ENCODE measurements at regions not wholly inside any gene's neighbourhood (a gene's known extent, or its start where the extent isn't known, plus 50 kb on each side); places are given as distances from the start of the nearest gene placed in this dataset.

GRCh38 chr6:101302593-101302992 lies 90.9 kb upstream of the GRIK2 start:
- Mint-ChIP-seq H3K9me3 (ENCODE audit: insufficient read depth) (peaks cover 12% of the 10 kb centered on the region), H3K4me3 (no peak overlapping the region), H3K27me3 (no peaks in the 10 kb centered on the region), H3K4me1 (no peaks in the 10 kb centered on the region), H3K27ac (no peak overlapping the region)
- TF ChIP-seq EZH2 (IDR thresholded peaks at IDR 0.05; ENCODE audit: borderline replicate concordance, insufficient read depth, low read depth, low read length, poor library complexity, severe bottlenecking): no peak
- no peak overlapping the region for H2AFZ ChIP-seq (ENCODE audit: insufficient read depth, low read depth, low read length, poor library complexity, severe bottlenecking)
- no peak for DNase-seq
- H3K36me3 ChIP-seq (replicated peaks in 1 of 2; ENCODE audit: control extremely low read depth in 1 of 2, control insufficient read depth in 1 of 2, extremely low read depth in 1 of 2, insufficient read depth in 2 of 2, low read length in 1 of 2): no peaks in the 10 kb centered on the region
- H3K4me2 ChIP-seq (replicated peaks; ENCODE audit: low read depth, low read length, poor library complexity, severe bottlenecking): no peak overlapping the region
- ChIA-PET CTCF (no interaction called here), POLR2A (no interaction called here)
- no peaks in the 10 kb centered on the region for H3K4me1 ChIP-seq (ENCODE audit: control insufficient read depth in 2 of 2, insufficient read depth in 2 of 2, low read length in 2 of 2)
- no peaks in the 10 kb centered on the region for H3K9me3 ChIP-seq (ENCODE audit: control extremely low read depth in 1 of 3, control insufficient read depth in 2 of 3, insufficient read depth in 1 of 3, low read length in 2 of 3)
- no peaks in the 10 kb centered on the region for H4K20me1 ChIP-seq (ENCODE audit: control insufficient read depth, insufficient read depth, low read length, poor library complexity, severe bottlenecking)
- no CpG with 5 or more reads among the region's 1 CpG for WGBS (ENCODE audit: insufficient coverage)
- no peak overlapping the region for H3K9ac ChIP-seq (ENCODE audit: low read length)
- no peaks in the 10 kb centered on the region for H3K27me3 ChIP-seq (replicated peaks in 1 of 4; ENCODE audit: control extremely low read depth in 1 of 4, control insufficient read depth in 3 of 4, insufficient read depth in 4 of 4, low read length in 3 of 4)
- no peak overlapping the region for H3K27ac ChIP-seq (ENCODE audit: low read length in 2 of 2)
- ATAC-seq (ENCODE audit: low read depth): no peak
- intact Hi-C loops (cut with micrococcal nuclease): no loop called here
- no peak overlapping the region for H3K4me3 ChIP-seq (ENCODE audit: control extremely low read depth in 1 of 5, extremely low read depth in 1 of 5, insufficient read depth in 1 of 5, low read depth in 2 of 5, low read length in 4 of 5)
- no peaks in the 10 kb centered on the region for H3K79me2 ChIP-seq (ENCODE audit: control insufficient read depth, insufficient read depth, low read length)

GRCh38 chr6:101303495-101303894 lies 90.0 kb upstream of the GRIK2 start:
- Histone ChIP-seq H3K9me3 (ENCODE audit: control extremely low read depth in 1 of 3, control insufficient read depth in 2 of 3, insufficient read depth in 1 of 3, low read length in 2 of 3) (no peaks in the 10 kb centered on the region), H3K4me1 (ENCODE audit: control insufficient read depth in 2 of 2, insufficient read depth in 2 of 2, low read length in 2 of 2) (no peaks in the 10 kb centered on the region)
- peaks cover 12% of the 10 kb centered on the region for H3K9me3 Mint-ChIP-seq (ENCODE audit: insufficient read depth)

More at GRCh38 chr6:101303495-101303894, 90.0 kb upstream of the GRIK2 start:
- Histone ChIP-seq H3K27ac (ENCODE audit: low read length in 2 of 2) (no peak overlapping the region), H3K4me3 (ENCODE audit: control extremely low read depth in 1 of 5, extremely low read depth in 1 of 5, insufficient read depth in 1 of 5, low read depth in 2 of 5, low read length in 4 of 5) (no peak overlapping the region), H3K36me3 (replicated peaks in 1 of 2; ENCODE audit: control extremely low read depth in 1 of 2, control insufficient read depth in 1 of 2, extremely low read depth in 1 of 2, insufficient read depth in 2 of 2, low read length in 1 of 2) (no peaks in the 10 kb centered on the region), H2AFZ (ENCODE audit: insufficient read depth, low read depth, low read length, poor library complexity, severe bottlenecking) (no peak overlapping the region), H3K9ac (ENCODE audit: low read length) (no peak overlapping the region), H4K20me1 (ENCODE audit: control insufficient read depth, insufficient read depth, low read length, poor library complexity, severe bottlenecking) (no peaks in the 10 kb centered on the region), H3K27me3 (replicated peaks in 1 of 4; ENCODE audit: control extremely low read depth in 1 of 4, control insufficient read depth in 3 of 4, insufficient read depth in 4 of 4, low read length in 3 of 4) (no peaks in the 10 kb centered on the region), H3K4me2 (replicated peaks; ENCODE audit: low read depth, low read length, poor library complexity, severe bottlenecking) (no peak overlapping the region), H3K79me2 (ENCODE audit: control insufficient read depth, insufficient read depth, low read length) (no peaks in the 10 kb centered on the region)
- H3K4me3 Mint-ChIP-seq: no peak overlapping the region
- ChIA-PET CTCF (no interaction called here), POLR2A (no interaction called here)
- TF ChIP-seq, protein P1, sequence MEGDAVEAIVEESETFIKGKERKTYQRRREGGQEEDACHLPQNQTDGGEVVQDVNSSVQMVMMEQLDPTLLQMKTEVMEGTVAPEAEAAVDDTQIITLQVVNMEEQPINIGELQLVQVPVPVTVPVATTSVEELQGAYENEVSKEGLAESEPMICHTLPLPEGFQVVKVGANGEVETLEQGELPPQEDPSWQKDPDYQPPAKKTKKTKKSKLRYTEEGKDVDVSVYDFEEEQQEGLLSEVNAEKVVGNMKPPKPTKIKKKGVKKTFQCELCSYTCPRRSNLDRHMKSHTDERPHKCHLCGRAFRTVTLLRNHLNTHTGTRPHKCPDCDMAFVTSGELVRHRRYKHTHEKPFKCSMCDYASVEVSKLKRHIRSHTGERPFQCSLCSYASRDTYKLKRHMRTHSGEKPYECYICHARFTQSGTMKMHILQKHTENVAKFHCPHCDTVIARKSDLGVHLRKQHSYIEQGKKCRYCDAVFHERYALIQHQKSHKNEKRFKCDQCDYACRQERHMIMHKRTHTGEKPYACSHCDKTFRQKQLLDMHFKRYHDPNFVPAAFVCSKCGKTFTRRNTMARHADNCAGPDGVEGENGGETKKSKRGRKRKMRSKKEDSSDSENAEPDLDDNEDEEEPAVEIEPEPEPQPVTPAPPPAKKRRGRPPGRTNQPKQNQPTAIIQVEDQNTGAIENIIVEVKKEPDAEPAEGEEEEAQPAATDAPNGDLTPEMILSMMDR (IDR thresholded peaks at IDR 0.05): no peak
- no peak for TF ChIP-seq EZH2 (IDR thresholded peaks at IDR 0.05; ENCODE audit: borderline replicate concordance, insufficient read depth, low read depth, low read length, poor library complexity, severe bottlenecking)
- H3K4me1 Mint-ChIP-seq: no peaks in the 10 kb centered on the region
- intact Hi-C loops (cut with micrococcal nuclease): no loop called here
- H3K27me3 Mint-ChIP-seq: no peaks in the 10 kb centered on the region
- ATAC-seq (ENCODE audit: low read depth) (no peak), DNase-seq (no peak)
- H3K27ac Mint-ChIP-seq: no peak overlapping the region
- WGBS (ENCODE audit: insufficient coverage): no CpG with 5 or more reads among the region's 2 CpGs

Data from B cell (primary cell).